Liver (tissue), 8 donors: ENCODE measurements at regions not wholly inside any gene's neighbourhood (a gene's known extent, or its start where the extent isn't known, plus 50 kb on each side); places are given as distances from the start of the nearest gene placed in this dataset.

Experiments used
- DNase-seq: peaks from one replicate; pipeline ENCODE4 v3.0.0-alpha.2; 2017; ENCODE audit warnings: low spot score
- H3K27ac ChIP-seq, 2 donors: one replicate each; pipeline ENCODE4 v1.7.0; 2013; ENCODE audit warnings: inconsistent platforms in 2 of 2, low read length in 2 of 2, control low read depth in 1 of 2, low read depth in 1 of 2, mild to moderate bottlenecking in 1 of 2
- H3K27me3 ChIP-seq, 4 donors: one replicate each; pipeline versions ENCODE4 v1.6.1 to v1.7.0; 2013; ENCODE audit warnings: low read length in 3 of 4, inconsistent platforms in 1 of 4, mild to moderate bottlenecking in 1 of 4, moderate library complexity in 1 of 4; ENCODE audit not compliant: control insufficient read depth in 4 of 4, insufficient read depth in 4 of 4
- H3K36me3 ChIP-seq, 4 donors: one replicate each; pipeline versions ENCODE4 v1.6.1 to v1.7.0; 2013; ENCODE audit warnings: low read length in 3 of 4, mild to moderate bottlenecking in 3 of 4, low read depth in 1 of 4, moderate library complexity in 1 of 4; ENCODE audit not compliant: control insufficient read depth in 4 of 4, insufficient read depth in 3 of 4
- H3K4me1 ChIP-seq, 4 donors: one replicate each; pipeline versions ENCODE4 v1.6.1 to v1.7.0; 2013; ENCODE audit warnings: low read length in 3 of 4, mild to moderate bottlenecking in 3 of 4, moderate library complexity in 1 of 4; ENCODE audit not compliant: control insufficient read depth in 4 of 4, insufficient read depth in 4 of 4
- H3K4me3 ChIP-seq, 3 donors: one replicate each; pipeline versions ENCODE4 v1.6.1 to v1.7.0; 2013; ENCODE audit warnings: low read length in 3 of 3, control low read depth in 1 of 3, low read depth in 1 of 3, mild to moderate bottlenecking in 1 of 3
- H3K9ac ChIP-seq, 2 donors: one replicate each; pipeline ENCODE4 v1.7.0; 2013; ENCODE audit warnings: low read length in 2 of 2, mild to moderate bottlenecking in 2 of 2, moderate library complexity in 2 of 2, control low read depth in 1 of 2, low read depth in 1 of 2
- H3K9me3 ChIP-seq, 4 donors: one replicate each; pipeline versions ENCODE4 v1.6.1 to v1.7.0; 2013; ENCODE audit warnings: low read length in 3 of 4; ENCODE audit not compliant: control insufficient read depth in 4 of 4
- ATF3 ChIP-seq: IDR thresholded peaks from 2 replicates; pipeline ENCODE4 v1.6.1; 2016; ENCODE audit warnings: antibody characterized with exemption
- CTCF ChIP-seq: fragments of 150-350 bp; IDR thresholded peaks from 2 replicates; pipeline ENCODE4 v1.5.1; 2017; ENCODE audit warnings: improper control_type of control experiment, low read depth, low read length; ENCODE audit not compliant: missing input control
- EGR1 ChIP-seq, 2 donors: IDR thresholded peaks; 2 replicates each; pipeline ENCODE4 v1.6.1; 2016 to 2018; ENCODE audit warnings: antibody characterized with exemption in 2 of 2, low read depth in 2 of 2
- FOXA1 ChIP-seq: IDR thresholded peaks from 2 replicates; pipeline ENCODE4 v1.6.1; 2016; ENCODE audit warnings: antibody characterized with exemption
- FOXA2 ChIP-seq: IDR thresholded peaks from 2 replicates; pipeline ENCODE4 v1.6.1; 2016; ENCODE audit warnings: antibody characterized with exemption
- GABPA ChIP-seq, 2 donors: IDR thresholded peaks in 1 of 2; conservative IDR thresholded peaks in 1 of 2; 2 replicates each; pipeline ENCODE4 v1.6.1; 2016; ENCODE audit warnings: antibody characterized with exemption in 2 of 2, mild to moderate bottlenecking in 1 of 2, moderate library complexity in 1 of 2
- HNF4A ChIP-seq, 2 donors: conservative IDR thresholded peaks; 2 replicates each; pipeline ENCODE4 v1.6.1; 2016; ENCODE audit warnings: antibody characterized with exemption in 2 of 2, mild to moderate bottlenecking in 2 of 2
- HNF4G ChIP-seq: IDR thresholded peaks from 2 replicates; pipeline ENCODE4 v1.6.1; 2016; ENCODE audit warnings: antibody characterized with exemption
- JUND ChIP-seq, 2 donors: IDR thresholded peaks; 2 replicates each; pipeline ENCODE4 v1.6.1; 2016; ENCODE audit warnings: antibody characterized with exemption in 2 of 2
- MAX ChIP-seq: IDR thresholded peaks from 2 replicates; pipeline ENCODE4 v1.6.1; 2016; ENCODE audit warnings: antibody characterized with exemption
- NR2F2 ChIP-seq: IDR thresholded peaks from 2 replicates; pipeline ENCODE4 v1.6.1; 2016; ENCODE audit warnings: antibody characterized with exemption
- RAD21 ChIP-seq, 2 donors: IDR thresholded peaks; 2 replicates each; pipeline ENCODE4 v1.6.1; 2016; ENCODE audit warnings: antibody characterized with exemption in 2 of 2, mild to moderate bottlenecking in 2 of 2
- REST ChIP-seq: IDR thresholded peaks from 2 replicates; pipeline ENCODE4 v1.6.1; 2016; ENCODE audit warnings: antibody characterized with exemption, mild to moderate bottlenecking
- RXRA ChIP-seq, 2 donors: IDR thresholded peaks; 2 replicates each; pipeline ENCODE4 v1.6.1; 2017 to 2018; ENCODE audit warnings: antibody characterized with exemption in 2 of 2, mild to moderate bottlenecking in 1 of 2
- SP1 ChIP-seq: IDR thresholded peaks from 2 replicates; pipeline ENCODE4 v1.6.1; 2018; ENCODE audit warnings: antibody characterized with exemption, mild to moderate bottlenecking
- TAF1 ChIP-seq: conservative IDR thresholded peaks from 2 replicates; pipeline ENCODE4 v1.6.1; 2016; ENCODE audit warnings: antibody characterized with exemption, mild to moderate bottlenecking
- YY1 ChIP-seq: IDR thresholded peaks from 2 replicates; pipeline ENCODE4 v1.6.1; 2016; ENCODE audit warnings: antibody characterized with exemption, mild to moderate bottlenecking
- ZBTB33 ChIP-seq: IDR thresholded peaks from 2 replicates; pipeline ENCODE4 v1.6.1; 2016; ENCODE audit warnings: antibody characterized with exemption
- WGBS: extraction: QIAGEN DNeasy Blood & Tissue Kit; methylation state at CpG from one replicate; pipeline ENCODE4 v1.1.7; 2013; 5-methylcytosine and 5-hydroxymethylcytosine counted together
- donor health status: healthy.
- donor health status: healthy.
- donor health status: healthy.
- donor health status: healthy.
- donor health status: healthy.

GRCh38 chr5:99317136-99317535 lies 388.3 kb upstream of the CHD1 start:
- no peak for TF ChIP-seq MAX
- TF ChIP-seq YY1: no peak
- no peak for TF ChIP-seq REST
- no peak for TF ChIP-seq RAD21 (IDR thresholded peaks at IDR 0.05)
- TF ChIP-seq ZBTB33: no peak
- no peak for TF ChIP-seq ATF3
- TF ChIP-seq JUND (IDR thresholded peaks at IDR 0.05): no peak
- TF ChIP-seq SP1: no peak
- TF ChIP-seq TAF1: no peak
- TF ChIP-seq FOXA1: no peak
- H3K4me3 ChIP-seq: no peak overlapping the region
- DNase-seq: no peak
- H3K27me3 ChIP-seq: no peaks in the 10 kb centered on the region
- H3K9ac ChIP-seq: no peak overlapping the region
- no peaks in the 10 kb centered on the region for H3K9me3 ChIP-seq
- H3K27ac ChIP-seq: no peak overlapping the region
- H3K36me3 ChIP-seq: no peaks in the 10 kb centered on the region
- H3K4me1 ChIP-seq: no peaks in the 10 kb centered on the region
- 71% methylated on average over 4 of the region's 4 CpGs for WGBS

- Histone ChIP-seq H3K27ac (no peak overlapping the region), H3K36me3 (no peaks in the 10 kb centered on the region), H3K9me3 (no peaks in the 10 kb centered on the region), H3K4me3 (no peak overlapping the region), H3K4me1 (no peaks in the 10 kb centered on the region), H3K9ac (no peak overlapping the region), H3K27me3 (no peaks in the 10 kb centered on the region)
- 88% methylated on average over 1 of the region's 1 CpG for WGBS
- no peak for DNase-seq
- no peak for TF ChIP-seq REST
- no peak for TF ChIP-seq HNF4G
- no peak for TF ChIP-seq FOXA2
- TF ChIP-seq GABPA (IDR thresholded peaks at IDR 0.05 in 1 of 2, conservative IDR thresholded peaks at IDR 0.05 in 1 of 2): no peak
- no peak for TF ChIP-seq TAF1
- no peak for TF ChIP-seq MAX
- TF ChIP-seq FOXA1: no peak
- TF ChIP-seq HNF4A (conservative IDR thresholded peaks at IDR 0.05): no peak
- TF ChIP-seq EGR1 (IDR thresholded peaks at IDR 0.05; ENCODE audit: low read depth in 2 of 2): no peak
- no peak for TF ChIP-seq YY1
- no peak for TF ChIP-seq SP1
- no peak for TF ChIP-seq JUND (IDR thresholded peaks at IDR 0.05)
- no peak for TF ChIP-seq RAD21 (IDR thresholded peaks at IDR 0.05)
- TF ChIP-seq RXRA (IDR thresholded peaks at IDR 0.05): no peak
- no peak for TF ChIP-seq ATF3
- TF ChIP-seq ZBTB33: no peak
- no peak for TF ChIP-seq CTCF
- TF ChIP-seq NR2F2: no peak
These were observed 387.7 kb upstream of the CHD1 start for GRCh38 chr5:99316484-99316883.
